ENCODE measurements at regions not wholly inside any gene's neighbourhood (a gene's known extent, or its start where the extent isn't known, plus 50 kb on each side); places are given as distances from the start of the nearest gene placed in this dataset.

- Histone ChIP-seq H3K79me2 (ENCODE audit: control insufficient read depth, insufficient read depth, low read length) (no peaks in the 10 kb centered on the region), H3K9me3 (ENCODE audit: control insufficient read depth, insufficient read depth, low read depth, low read length) (no peaks in the 10 kb centered on the region), H3K4me3 (replicated peaks in 1 of 4; ENCODE audit: control extremely low read depth in 1 of 4, insufficient read depth in 1 of 4, low read depth in 3 of 4, low read length in 4 of 4) (no peak overlapping the region), H3K9ac (ENCODE audit: insufficient read depth, low read length) (no peak overlapping the region), H4K20me1 (ENCODE audit: control insufficient read depth, extremely low read depth, insufficient read depth, low read length) (no peaks in the 10 kb centered on the region), H3K4me1 (ENCODE audit: control insufficient read depth, extremely low read depth, insufficient read depth, low read length) (peaks cover 2% of the 10 kb centered on the region), H3K4me2 (ENCODE audit: extremely low read depth, insufficient read depth, low read length) (peak overlapping the region; percentile 13), H3K36me3 (ENCODE audit: control insufficient read depth, insufficient read depth, low read length) (no peaks in the 10 kb centered on the region), H2AFZ (ENCODE audit: low read length) (no peak overlapping the region), H3K27ac (ENCODE audit: insufficient read depth, low read length) (no peak overlapping the region), H3K27me3 (ENCODE audit: control insufficient read depth, insufficient read depth, low read length) (no peaks in the 10 kb centered on the region)
- DNase-seq (ENCODE audit: low read depth in 2 of 2): peak; percentile 29 to 68
- no peak for TF ChIP-seq EZH2 (IDR thresholded peaks at IDR 0.05; ENCODE audit: low read length, missing control alignments)
- TF ChIP-seq CTCF (conservative IDR thresholded peaks at IDR 0.05 in 1 of 2, IDR thresholded peaks at IDR 0.05 in 1 of 2; ENCODE audit: low read depth in 1 of 2, low read length in 2 of 2): no peak
Measured at GRCh38 chr3:21274079-21274571, 476.9 kb downstream of the ZNF385D start.

GRCh38 chr3:21273259-21274025 lies 477.6 kb downstream of the ZNF385D start:
- TF ChIP-seq CTCF (conservative IDR thresholded peaks at IDR 0.05 in 1 of 2, IDR thresholded peaks at IDR 0.05 in 1 of 2; ENCODE audit: low read depth in 1 of 2, low read length in 2 of 2) (no peak), EZH2 (IDR thresholded peaks at IDR 0.05; ENCODE audit: low read length, missing control alignments) (no peak)
- H3K4me2 ChIP-seq (ENCODE audit: extremely low read depth, insufficient read depth, low read length): peak overlapping the region; percentile 45
- no peaks in the 10 kb centered on the region for H4K20me1 ChIP-seq (ENCODE audit: control insufficient read depth, extremely low read depth, insufficient read depth, low read length)
- H3K9me3 ChIP-seq (ENCODE audit: control insufficient read depth, insufficient read depth, low read depth, low read length): no peaks in the 10 kb centered on the region
- H3K9ac ChIP-seq (ENCODE audit: insufficient read depth, low read length): no peak overlapping the region
- no peaks in the 10 kb centered on the region for H3K79me2 ChIP-seq (ENCODE audit: control insufficient read depth, insufficient read depth, low read length)
- H3K27me3 ChIP-seq (ENCODE audit: control insufficient read depth, insufficient read depth, low read length): no peaks in the 10 kb centered on the region
- peak; percentile 29 to 80 for DNase-seq (ENCODE audit: low read depth in 2 of 2)
- H3K36me3 ChIP-seq (ENCODE audit: control insufficient read depth, insufficient read depth, low read length): no peaks in the 10 kb centered on the region
- H2AFZ ChIP-seq (ENCODE audit: low read length): no peak overlapping the region
- no peak overlapping the region for H3K4me3 ChIP-seq (replicated peaks in 1 of 4; ENCODE audit: control extremely low read depth in 1 of 4, insufficient read depth in 1 of 4, low read depth in 3 of 4, low read length in 4 of 4)
- H3K27ac ChIP-seq (ENCODE audit: insufficient read depth, low read length): peak overlapping the region; percentile 9
- H3K4me1 ChIP-seq (ENCODE audit: control insufficient read depth, extremely low read depth, insufficient read depth, low read length): peaks cover 2% of the 10 kb centered on the region

GRCh38 chr3:21271606-21272016 lies 479.4 kb downstream of the ZNF385D start:
- Histone ChIP-seq H3K27me3 (ENCODE audit: control insufficient read depth, insufficient read depth, low read length) (no peaks in the 10 kb centered on the region), H3K4me1 (ENCODE audit: control insufficient read depth, extremely low read depth, insufficient read depth, low read length) (peaks cover 2% of the 10 kb centered on the region), H3K4me2 (ENCODE audit: extremely low read depth, insufficient read depth, low read length) (no peak overlapping the region), H2AFZ (ENCODE audit: low read length) (no peak overlapping the region), H3K9me3 (ENCODE audit: control insufficient read depth, insufficient read depth, low read depth, low read length) (no peaks in the 10 kb centered on the region), H4K20me1 (ENCODE audit: control insufficient read depth, extremely low read depth, insufficient read depth, low read length) (no peaks in the 10 kb centered on the region), H3K4me3 (replicated peaks in 1 of 4; ENCODE audit: control extremely low read depth in 1 of 4, insufficient read depth in 1 of 4, low read depth in 3 of 4, low read length in 4 of 4) (no peak overlapping the region), H3K9ac (ENCODE audit: insufficient read depth, low read length) (no peak overlapping the region), H3K27ac (ENCODE audit: insufficient read depth, low read length) (no peak overlapping the region), H3K36me3 (ENCODE audit: control insufficient read depth, insufficient read depth, low read length) (no peaks in the 10 kb centered on the region), H3K79me2 (ENCODE audit: control insufficient read depth, insufficient read depth, low read length) (no peaks in the 10 kb centered on the region)
- TF ChIP-seq CTCF (conservative IDR thresholded peaks at IDR 0.05 in 1 of 2, IDR thresholded peaks at IDR 0.05 in 1 of 2; ENCODE audit: low read depth in 1 of 2, low read length in 2 of 2) (no peak), EZH2 (IDR thresholded peaks at IDR 0.05; ENCODE audit: low read length, missing control alignments) (no peak)
- no peak for DNase-seq (ENCODE audit: low read depth in 2 of 2)

Measured in fibroblast of lung (primary cell).